IPS-11a (cell line): ENCODE measurements at regions not wholly inside any gene's neighbourhood (a gene's known extent, or its start where the extent isn't known, plus 50 kb on each side); places are given as distances from the start of the nearest gene placed in this dataset.

Experiments
- H3K4me3 ChIP-seq: one replicate; pipeline ENCODE4 v1.5.1; 2013; ENCODE audit warnings: low read depth, low read length, control low read depth

DNA sequence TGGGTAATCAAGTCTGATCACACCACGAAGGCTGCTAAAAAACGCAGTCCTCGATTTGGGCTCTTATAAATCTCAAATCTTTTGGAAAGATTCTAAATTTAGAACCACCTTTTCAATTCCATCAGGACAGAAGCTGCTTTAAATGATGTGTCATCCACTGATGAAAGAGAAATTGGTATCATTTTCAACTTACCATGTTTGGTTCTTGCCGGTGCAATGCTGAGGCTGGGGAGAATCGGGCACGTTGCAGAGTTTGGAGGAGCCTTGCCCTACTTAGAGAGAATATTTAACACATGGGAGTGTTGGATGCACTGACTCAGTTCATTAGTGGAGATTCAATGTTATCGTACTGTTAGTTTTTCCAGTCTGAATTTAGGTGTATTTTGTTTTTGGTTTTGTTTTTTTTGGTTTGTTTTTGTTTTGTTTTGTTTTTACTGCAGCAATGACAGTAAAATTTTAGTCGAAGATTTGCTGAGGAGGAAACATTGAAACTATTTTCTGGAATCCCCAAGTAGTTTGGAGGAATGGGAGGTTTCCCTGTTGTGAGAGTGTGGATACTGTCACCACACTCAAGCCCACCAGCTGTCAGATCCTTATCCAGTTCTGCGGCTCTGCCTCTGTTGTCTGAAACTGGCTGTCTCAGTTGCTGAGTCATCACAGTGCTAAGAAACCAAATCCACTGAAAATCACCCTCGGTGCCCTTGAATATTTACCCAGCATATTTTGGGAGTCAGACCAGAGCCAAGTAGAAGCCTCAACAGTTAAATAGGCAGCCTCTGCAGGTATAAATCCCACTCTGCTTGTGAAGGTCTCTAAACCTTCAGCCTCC, 497.0 kb downstream of the BTBD3 start:
- H3K4me3 ChIP-seq, result no peak overlapping the region

- no peak overlapping the region for H3K4me3 ChIP-seq
Observed at GRCh38 chr20:12416281-12416680, 498.6 kb downstream of the BTBD3 start.

DNA sequence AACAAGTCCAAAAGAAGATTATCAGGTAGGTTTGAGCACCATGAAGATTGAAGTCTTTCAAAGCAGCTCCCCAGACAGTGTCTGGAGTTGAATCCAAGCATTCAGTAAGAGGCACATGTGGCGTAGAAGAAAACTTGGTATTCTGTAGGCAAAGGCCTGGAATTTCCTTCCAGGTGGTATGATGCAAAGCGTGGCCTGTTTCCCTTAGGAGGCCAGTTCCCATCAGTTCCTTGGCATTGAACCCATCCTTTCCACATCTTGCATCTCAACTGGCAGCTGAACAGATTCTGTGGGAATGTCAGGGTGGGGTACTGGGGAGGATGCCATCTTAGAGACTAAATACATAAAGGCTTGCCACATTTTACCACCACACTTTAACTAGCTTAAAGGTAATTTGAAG, 516.0 kb downstream of the BTBD3 start:
- H3K4me3 ChIP-seq, result no peak overlapping the region

- no peak overlapping the region for H3K4me3 ChIP-seq
Observed at GRCh38 chr20:12434672-12435071, 517.0 kb downstream of the BTBD3 start.

- H3K4me3 ChIP-seq, result no peak overlapping the region
Observed at GRCh38 chr20:12435268-12435667, 517.6 kb downstream of the BTBD3 start.

DNA sequence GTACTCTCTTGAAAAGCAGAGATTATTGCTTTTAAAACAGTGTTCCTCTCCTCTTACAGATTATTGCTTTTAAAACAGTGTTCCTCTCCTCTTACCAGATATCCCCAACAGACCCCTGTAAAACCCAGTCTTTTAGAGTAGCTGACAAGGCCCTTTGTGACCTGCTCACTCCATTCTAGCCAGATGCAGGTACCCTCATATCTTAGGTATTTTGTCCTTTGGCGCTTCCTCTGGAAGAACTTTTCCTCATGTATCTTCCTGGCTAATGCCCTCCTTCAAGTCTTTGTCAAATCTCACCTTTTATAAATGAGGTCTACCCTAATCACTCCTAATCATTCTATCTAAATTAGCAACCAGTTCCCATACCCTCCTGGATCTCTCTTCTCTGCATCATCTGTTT, 536.0 kb downstream of the BTBD3 start:
- no peak overlapping the region for H3K4me3 ChIP-seq

DNA sequence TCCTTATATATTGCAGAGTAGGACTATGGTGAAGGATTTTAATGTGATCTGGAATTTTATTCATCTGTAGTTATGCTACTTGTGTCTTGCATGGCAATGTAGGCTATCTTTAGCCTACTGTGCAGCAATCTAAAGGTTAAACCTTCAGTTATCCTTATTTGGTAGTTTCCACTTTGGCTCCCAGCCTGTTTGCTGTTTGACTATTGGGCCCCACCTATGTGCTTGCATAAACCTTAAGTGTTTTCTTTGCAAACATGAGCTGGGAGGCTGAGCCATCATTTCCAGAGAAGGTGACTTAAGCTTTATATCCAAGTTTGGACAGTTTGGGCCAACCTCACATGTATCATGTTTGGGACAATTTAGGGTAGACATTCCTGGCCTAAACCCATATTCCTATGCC, 537.5 kb downstream of the BTBD3 start:
- no peak overlapping the region for H3K4me3 ChIP-seq

DNA sequence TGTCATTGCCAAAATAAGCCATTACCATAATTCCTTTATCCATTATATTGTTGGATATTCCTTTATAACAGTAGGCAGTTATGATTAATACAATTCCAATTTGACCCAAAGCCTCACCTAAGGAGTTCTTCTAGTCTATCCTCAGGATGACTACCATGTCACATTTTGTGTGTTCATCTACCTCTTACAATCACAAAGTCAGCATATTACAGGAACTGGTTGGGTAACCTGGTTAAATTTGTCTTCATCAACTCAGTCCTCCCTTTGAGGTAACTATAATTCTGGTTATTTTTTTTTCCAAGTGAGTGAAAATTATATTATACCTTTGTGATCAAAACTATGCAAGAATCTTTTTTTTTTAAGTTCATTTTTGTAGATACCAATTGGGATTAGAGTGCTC, 540.5 kb downstream of the BTBD3 start:
- H3K4me3 ChIP-seq, result no peak overlapping the region

GRCh38 chr20:12464036-12464435, 544.7 kb upstream of the SPTLC3 start:
- H3K4me3 ChIP-seq, result no peak overlapping the region

- H3K4me3 ChIP-seq, result no peak overlapping the region
Observed at GRCh38 chr20:12466915-12467314, 541.9 kb upstream of the SPTLC3 start.

- no peak overlapping the region for H3K4me3 ChIP-seq
Observed at GRCh38 chr20:12467758-12468157, 541.0 kb upstream of the SPTLC3 start.

DNA sequence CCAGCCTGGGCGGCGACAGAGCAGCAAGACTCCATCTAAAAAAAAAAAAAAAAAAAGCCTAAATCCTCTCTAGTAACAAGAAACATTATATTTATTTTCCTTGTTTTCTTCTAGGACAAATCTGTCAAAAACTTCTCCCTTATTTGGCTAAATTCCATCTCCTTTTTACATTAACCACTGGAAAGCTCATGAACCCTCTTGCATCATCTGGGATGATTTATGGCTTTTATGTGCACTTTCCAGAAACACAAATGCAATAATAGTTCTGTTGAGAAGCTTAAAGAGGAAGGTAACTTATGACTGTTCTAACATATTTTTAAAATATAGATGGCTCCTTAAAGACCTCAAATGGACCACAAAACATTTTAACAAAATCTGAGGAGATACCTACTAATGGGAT, 526.1 kb upstream of the SPTLC3 start:
- H3K4me3 ChIP-seq, result no peak overlapping the region

DNA sequence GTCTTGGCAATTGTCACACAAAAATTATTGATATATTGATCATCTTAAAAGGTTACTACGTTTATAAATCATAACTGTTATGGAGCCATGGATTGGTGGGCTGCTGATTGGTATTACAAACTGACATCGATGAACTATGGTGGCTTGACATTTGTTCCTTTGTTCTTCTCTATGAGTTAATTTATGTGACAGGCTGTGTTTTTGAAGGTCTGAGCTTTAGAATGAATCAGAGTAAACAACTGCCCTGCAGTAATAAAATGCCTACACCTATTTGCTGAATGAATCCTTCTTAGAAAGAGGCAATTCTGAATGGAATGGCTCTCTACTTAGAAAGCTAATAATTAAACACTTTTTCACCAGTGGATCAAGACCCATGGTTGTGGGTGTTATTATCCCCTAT, 506.3 kb upstream of the SPTLC3 start:
- H3K4me3 ChIP-seq, result no peak overlapping the region

DNA sequence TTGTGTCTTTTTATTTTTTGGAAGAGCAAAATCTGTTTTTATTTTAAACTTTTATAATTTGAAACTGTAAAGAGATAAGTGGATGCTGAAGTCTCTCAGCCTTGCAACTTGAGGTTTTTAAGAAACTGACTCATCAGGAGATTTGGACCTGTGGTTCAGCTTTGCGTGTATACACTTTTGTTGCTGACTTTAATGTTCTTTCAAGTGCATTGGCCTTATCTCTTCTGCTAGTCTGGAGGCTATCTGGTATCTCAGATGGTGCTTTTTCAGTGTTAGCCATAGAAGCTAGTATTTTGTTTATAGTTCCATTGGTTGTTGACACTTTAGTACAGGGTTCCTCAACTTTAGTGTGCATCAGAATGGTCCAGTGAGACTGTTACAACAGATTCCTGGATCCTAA, 504.0 kb upstream of the SPTLC3 start:
- no peak overlapping the region for H3K4me3 ChIP-seq

DNA sequence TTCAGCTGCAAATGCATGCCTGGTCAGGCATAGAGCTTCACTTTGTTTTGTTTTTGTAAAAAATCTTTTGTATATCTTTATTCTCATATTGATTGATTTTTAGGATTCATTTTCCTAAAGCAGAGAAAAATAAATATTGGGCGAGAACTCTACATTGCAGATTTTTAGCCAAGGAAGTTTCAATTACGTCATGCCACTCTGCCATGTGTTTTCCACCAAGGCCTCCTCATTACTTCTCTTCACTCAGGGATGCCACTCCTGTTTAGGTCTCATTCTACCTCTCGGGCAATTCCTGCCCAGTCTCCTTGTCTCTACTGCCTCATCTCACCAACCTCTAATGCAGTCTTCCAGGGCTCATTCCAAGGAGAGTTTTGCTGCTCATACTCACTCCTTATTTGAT, 497.3 kb upstream of the SPTLC3 start:
- no peak overlapping the region for H3K4me3 ChIP-seq

GRCh38 chr20:12512755-12513154, 496.0 kb upstream of the SPTLC3 start:
- no peak overlapping the region for H3K4me3 ChIP-seq

- no peak overlapping the region for H3K4me3 ChIP-seq
Observed at GRCh38 chr20:12528104-12528503, 480.7 kb upstream of the SPTLC3 start.

GRCh38 chr20:12528591-12529041, 480.2 kb upstream of the SPTLC3 start:
- no peak overlapping the region for H3K4me3 ChIP-seq

DNA sequence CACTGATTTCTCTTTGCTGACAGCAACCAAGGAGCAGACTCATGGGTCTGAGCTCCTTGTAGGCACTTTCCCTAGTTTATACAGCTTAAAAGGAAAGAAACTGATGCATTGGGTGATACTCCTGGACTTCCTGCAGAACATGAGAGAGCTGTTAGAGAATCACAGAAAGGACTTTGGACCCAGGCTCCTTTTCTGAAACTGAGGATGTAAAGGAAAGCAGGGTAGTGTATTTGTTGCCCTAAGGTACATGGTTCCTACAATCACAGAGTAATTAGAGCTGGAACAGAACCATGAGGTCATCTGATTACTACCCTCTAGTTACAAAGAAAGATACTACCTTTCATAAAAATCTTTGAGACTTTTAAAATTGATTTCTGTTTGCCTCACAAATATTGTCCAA, 477.1 kb upstream of the SPTLC3 start:
- no peak overlapping the region for H3K4me3 ChIP-seq

DNA sequence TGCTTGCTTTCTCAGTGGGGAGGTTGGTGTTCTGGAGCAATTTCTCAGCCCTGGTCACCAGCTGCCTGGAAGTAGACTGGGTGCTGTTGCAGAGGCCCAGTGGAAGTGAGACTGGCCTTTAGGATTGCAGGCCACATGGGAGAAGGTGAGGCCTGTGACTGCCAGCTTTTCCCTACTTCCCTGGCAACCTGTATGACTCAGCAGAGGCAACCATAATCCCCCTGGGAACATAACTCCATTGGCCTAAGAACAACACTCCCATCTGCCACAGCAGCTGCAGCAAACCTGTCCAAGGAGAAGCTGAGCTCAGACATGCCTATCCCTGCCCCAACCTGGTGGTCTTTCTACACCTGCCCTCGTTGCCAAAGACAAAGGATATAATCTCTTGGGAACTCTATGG, 473.5 kb upstream of the SPTLC3 start:
- H3K4me3 ChIP-seq, result no peak overlapping the region

GRCh38 chr20:12535770-12536169, 473.0 kb upstream of the SPTLC3 start:
- H3K4me3 ChIP-seq, result no peak overlapping the region

- no peak overlapping the region for H3K4me3 ChIP-seq
Observed at GRCh38 chr20:12554426-12554825, 454.3 kb upstream of the SPTLC3 start.

DNA sequence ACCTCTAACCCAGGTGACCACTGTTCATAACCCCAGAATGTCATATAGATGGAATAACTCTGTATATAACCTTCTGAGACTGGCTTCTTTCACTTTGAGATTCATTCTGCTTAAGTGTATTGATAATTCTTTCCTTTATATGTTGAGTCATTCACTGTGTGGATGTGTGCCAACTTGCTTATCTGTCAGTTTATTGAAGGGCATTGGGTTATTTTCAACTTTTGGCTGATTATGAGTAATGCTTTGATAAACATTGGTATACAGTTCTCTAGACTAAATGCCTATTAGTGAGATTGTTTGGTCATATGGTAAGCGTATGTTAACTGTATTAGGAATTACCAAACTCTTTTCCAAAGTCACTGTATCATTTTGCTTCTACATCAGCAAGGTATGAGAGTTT, 453.4 kb upstream of the SPTLC3 start:
- H3K4me3 ChIP-seq, result no peak overlapping the region
